SK-N-MC (cell line): ENCODE measurements at regions not wholly inside any gene's neighbourhood (a gene's known extent, or its start where the extent isn't known, plus 50 kb on each side); places are given as distances from the start of the nearest gene placed in this dataset.

Source experiments
- EZH2 ChIP-seq: fragments of 200-600 bp; sonication (generic); IDR thresholded peaks from one replicate; pipeline ENCODE4 v1.6.1; 2017; ENCODE audit warnings: antibody characterized with exemption
- POLR2AphosphoS5 ChIP-seq: IDR thresholded peaks from 2 replicates; pipeline ENCODE4 v1.6.1; 2012; ENCODE audit warnings: mild to moderate bottlenecking, low read depth, low read length, borderline replicate concordance

GRCh38 chr12:37546901-37547475, 769.6 kb upstream of the ALG10B start:
- TF ChIP-seq EZH2 (no peak), POLR2AphosphoS5 (no peak)
